Right ventricle myocardium superior (tissue), 1 donor: ENCODE measurements at regions not wholly inside any gene's neighbourhood (a gene's known extent, or its start where the extent isn't known, plus 50 kb on each side); places are given as distances from the start of the nearest gene placed in this dataset.

Source experiments
- ATAC-seq: fragments of 200-7000 bp; cut with Tn5 transposase; one replicate; pipeline ENCODE4 v1.9.1; 2020; ENCODE audit warnings: mild to moderate bottlenecking; ENCODE audit not compliant: poor library complexity
- DNase-seq: peaks from one replicate; pipeline ENCODE4 v3.0.0-alpha.2; 2020
- intact Hi-C: fragments of 100-400 bp; cut with DNase I; formaldehyde crosslinking; loops from one replicate; pipeline ENCODE4 v1.11.2; 2022
- donor health status: DM: no; HTN: yes; CAD: no; lungs with severe emphysema.

- DNase-seq (no peak), ATAC-seq (no peak)
- intact Hi-C loops: no loop called here
Measured at GRCh38 chr3:30504939-30505338, 101.5 kb upstream of the TGFBR2 start.

- intact Hi-C loops: no loop called here
- ATAC-seq (no peak), DNase-seq (no peak)
Measured at GRCh38 chr3:30505866-30506520, 100.4 kb upstream of the TGFBR2 start.

- no peak for ATAC-seq
- intact Hi-C loops: no loop called here
Measured at GRCh38 chr3:30508339-30508738, 98.1 kb upstream of the TGFBR2 start.

GRCh38 chr3:30510596-30510995 is 95.8 kb upstream of the TGFBR2 start:
- DNase-seq (no peak), ATAC-seq (no peak)
- intact Hi-C loops: no loop called here

More at GRCh38 chr3:30508339-30508738, 98.1 kb upstream of the TGFBR2 start:
- DNase-seq: no peak

- ATAC-seq (peak; percentile 93), DNase-seq (no peak)
- intact Hi-C loops: no loop called here
Measured at GRCh38 chr3:30511524-30512251, 94.7 kb upstream of the TGFBR2 start.

GRCh38 chr3:30512576-30512975 is 93.8 kb upstream of the TGFBR2 start:
- intact Hi-C loops: no loop called here
- no peak for DNase-seq
- no peak for ATAC-seq

GRCh38 chr3:30513374-30514152 is 92.8 kb upstream of the TGFBR2 start:
- intact Hi-C loops: no loop called here
- no peak for ATAC-seq
- DNase-seq: no peak

- ATAC-seq: no peak
- intact Hi-C loops: loop anchor here (5.0 kb wide), 1 partner anchor 74 kb away; no protein-coding TSS in a partner anchor
- no peak for DNase-seq
Measured at GRCh38 chr3:30516238-30516637, 90.2 kb upstream of the TGFBR2 start.

GRCh38 chr3:30518181-30518864 is 88.1 kb upstream of the TGFBR2 start:
- no peak for DNase-seq
- peak; percentile 95 for ATAC-seq

GRCh38 chr3:30518872-30519271 is 87.5 kb upstream of the TGFBR2 start:
- intact Hi-C loops: loop anchor here (5.0 kb wide), 1 partner anchor 77 kb away; no protein-coding TSS in a partner anchor
- peak; percentile 23 for ATAC-seq
- no peak for DNase-seq

More at GRCh38 chr3:30518181-30518864, 88.1 kb upstream of the TGFBR2 start:
- intact Hi-C loops: loop anchor here (5.0 kb wide), 1 partner anchor 76 kb away; no protein-coding TSS in a partner anchor

- intact Hi-C loops: loop anchor here (5.0 to 10.0 kb wide), 2 partner anchors 87 to 174 kb away; partner anchors contain the start of gene TGFBR2
- DNase-seq: no peak
- ATAC-seq: no peak
Measured at GRCh38 chr3:30520699-30521098, 85.7 kb upstream of the TGFBR2 start.

GRCh38 chr3:30521156-30521715 is 85.2 kb upstream of the TGFBR2 start:
- DNase-seq (no peak), ATAC-seq (no peak)
- intact Hi-C loops: loop anchor here (5.0 to 10.0 kb wide), 2 partner anchors 86 to 174 kb away; partner anchors contain the start of gene TGFBR2

GRCh38 chr3:30522476-30522875 is 83.9 kb upstream of the TGFBR2 start:
- DNase-seq: no peak
- ATAC-seq: no peak
- intact Hi-C loops: loop anchor here (5.0 to 10.0 kb wide), 2 partner anchors 85 to 172 kb away; partner anchors contain the start of gene TGFBR2

- intact Hi-C loops: loop anchor here (5.0 to 10.0 kb wide), 2 partner anchors 84 to 171 kb away; partner anchors contain the start of gene TGFBR2
- no peak for ATAC-seq
- DNase-seq: no peak
Measured at GRCh38 chr3:30523366-30523765, 83.0 kb upstream of the TGFBR2 start.

- DNase-seq (no peak), ATAC-seq (peak; percentile 19)
- intact Hi-C loops: loop anchor here (5.0 to 10.0 kb wide), 2 partner anchors 83 to 170 kb away; partner anchors contain the start of gene TGFBR2
Measured at GRCh38 chr3:30524357-30525040, 81.9 kb upstream of the TGFBR2 start.

GRCh38 chr3:30526031-30526430 is 80.4 kb upstream of the TGFBR2 start:
- no peak for ATAC-seq
- intact Hi-C loops: loop anchor here (10.0 kb wide), 1 partner anchor 169 kb away; no protein-coding TSS in a partner anchor
- no peak for DNase-seq

GRCh38 chr3:30527186-30527585 is 79.2 kb upstream of the TGFBR2 start:
- DNase-seq (no peak), ATAC-seq (no peak)
- intact Hi-C loops: loop anchor here (10.0 kb wide), 1 partner anchor 168 kb away; no protein-coding TSS in a partner anchor
